OCI-LY1 (cell line): ENCODE measurements at regions not wholly inside any gene's neighbourhood (a gene's known extent, or its start where the extent isn't known, plus 50 kb on each side); places are given as distances from the start of the nearest gene placed in this dataset.

Experiments used
- CTCF ChIP-seq: fragments of 200-600 bp; sonication (generic), shearing (Covaris generic); IDR thresholded peaks from 2 replicates; pipeline ENCODE4 v1.5.1; 2017; ENCODE audit warnings: mild to moderate bottlenecking, antibody characterized with exemption, low read length, moderate library complexity, mixed read lengths
- EZH2 ChIP-seq: fragments of 200-600 bp; sonication (generic), shearing (Covaris generic); IDR thresholded peaks from 2 replicates; pipeline ENCODE4 v1.8.0; 2017; ENCODE audit warnings: borderline replicate concordance, mixed run types, mild to moderate bottlenecking, antibody characterized with exemption, low read length, moderate library complexity, mixed read lengths

- TF ChIP-seq CTCF, result no peak
- no peak for TF ChIP-seq EZH2
Measured at GRCh38 chr16:85179344-85180046, 67.2 kb upstream of the CIBAR2 start.
